Fibroblast of skin of left quadriceps (primary cell): ENCODE measurements at regions not wholly inside any gene's neighbourhood (a gene's known extent, or its start where the extent isn't known, plus 50 kb on each side); places are given as distances from the start of the nearest gene placed in this dataset.

ENCODE experiments used
- DNase-seq, 2 experiments: peaks; one replicate each; pipeline ENCODE4 v3.0.0-alpha.2; 2013; ENCODE audit warnings: low read depth in 2 of 2

- no peak for DNase-seq
Observed at GRCh38 chr3:153028381-153028780, 133.6 kb upstream of the RAP2B start.

DNA sequence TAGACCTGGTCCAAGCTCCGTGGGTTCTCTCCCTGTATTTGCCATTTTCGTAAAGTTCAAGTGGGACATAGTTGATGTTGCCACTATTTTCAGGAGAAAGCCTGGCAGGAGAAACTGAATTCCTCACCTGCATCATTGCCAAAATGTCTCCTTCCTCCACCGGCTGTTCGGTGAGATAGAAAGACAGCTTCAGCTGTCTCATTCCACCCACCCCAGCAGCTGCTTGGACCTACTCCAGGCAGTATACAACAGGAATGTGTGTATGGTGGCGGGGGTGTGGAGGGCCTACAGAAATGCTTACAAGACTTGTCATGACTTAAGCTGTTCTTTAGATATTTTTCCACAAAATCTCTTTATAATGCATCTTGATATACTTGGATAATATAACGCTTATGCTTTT, 132.7 kb upstream of the RAP2B start:
- DNase-seq, result peak; percentile 67 to 68

- DNase-seq, result no peak
Observed at GRCh38 chr3:153032891-153033290, 129.1 kb upstream of the RAP2B start.

- no peak for DNase-seq
Observed at GRCh38 chr3:153036846-153037245, 125.2 kb upstream of the RAP2B start.

GRCh38 chr3:153038367-153038766, 123.7 kb upstream of the RAP2B start:
- no peak for DNase-seq

- no peak for DNase-seq
Observed at GRCh38 chr3:153038779-153039178, 123.2 kb upstream of the RAP2B start.

GRCh38 chr3:153041181-153041580, 120.8 kb upstream of the RAP2B start:
- DNase-seq, result no peak

DNA sequence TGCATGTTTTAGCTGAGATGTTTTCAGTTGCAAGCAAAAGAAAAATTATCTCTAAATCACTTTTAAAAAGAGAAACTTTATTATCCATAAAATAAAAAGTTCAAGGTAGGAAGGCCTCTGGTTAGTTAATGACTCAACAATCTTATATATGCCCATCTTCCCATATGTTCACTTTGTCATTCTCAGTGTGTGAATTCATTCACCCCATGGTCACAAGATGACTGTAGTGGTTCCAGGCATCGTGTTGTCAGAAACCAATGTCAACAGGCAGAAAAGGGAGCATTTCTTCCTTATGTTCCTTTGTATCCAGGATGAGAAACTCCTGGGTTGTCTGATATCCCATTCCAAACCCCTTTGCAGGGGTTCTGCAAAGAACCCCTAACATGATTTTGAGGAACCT, 119.9 kb upstream of the RAP2B start:
- no peak for DNase-seq

DNA sequence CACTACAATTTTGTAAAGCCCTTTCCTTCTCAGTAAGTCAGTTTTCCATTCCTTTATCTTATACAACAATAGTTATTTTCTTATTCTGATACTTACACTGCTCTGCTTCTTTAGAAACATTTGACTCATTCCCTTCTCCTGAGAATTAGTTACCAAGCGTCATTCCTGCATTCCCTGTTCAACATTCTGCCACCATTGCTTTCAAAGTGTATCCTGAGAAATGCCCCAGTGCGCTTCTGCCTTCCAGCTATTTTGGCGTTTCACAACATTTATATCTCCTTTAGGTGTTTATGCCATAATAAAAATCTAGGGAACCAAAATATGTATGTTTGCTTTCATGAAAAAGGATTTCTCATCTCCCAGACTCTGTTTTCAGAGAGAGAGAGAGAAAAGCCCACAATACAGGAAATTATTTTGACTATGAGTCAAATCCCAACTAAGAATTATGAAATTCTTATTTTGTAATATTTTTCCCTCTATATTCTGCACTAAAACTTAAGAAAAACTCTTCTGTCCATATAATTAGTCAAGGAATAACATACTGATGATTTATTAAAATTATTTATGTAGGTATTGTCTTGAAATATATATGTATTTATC, 118.2 kb upstream of the RAP2B start:
- peak; percentile 20 to 36 for DNase-seq

GRCh38 chr3:153045150-153045549, 116.9 kb upstream of the RAP2B start:
- peak; percentile 30 to 34 for DNase-seq

DNA sequence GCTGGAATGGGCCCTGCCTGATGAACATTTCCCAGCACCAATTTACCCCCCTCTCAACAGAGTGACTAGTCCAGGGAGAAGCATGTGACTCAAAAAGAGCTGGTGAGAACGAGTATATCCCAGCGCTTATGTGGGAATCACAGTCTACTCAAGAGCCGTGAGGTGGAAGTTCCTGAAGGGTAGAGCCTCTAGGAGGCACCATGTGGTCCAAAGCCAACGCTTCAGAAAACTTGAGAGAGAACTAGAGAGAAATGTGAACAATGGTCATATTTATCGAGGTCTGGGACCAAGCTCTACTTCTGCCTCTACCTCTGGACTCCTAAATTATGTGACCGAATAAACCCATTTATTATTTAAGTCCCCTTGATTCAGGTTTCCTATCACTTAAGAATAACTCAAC, 111.0 kb upstream of the RAP2B start:
- no peak for DNase-seq

DNA sequence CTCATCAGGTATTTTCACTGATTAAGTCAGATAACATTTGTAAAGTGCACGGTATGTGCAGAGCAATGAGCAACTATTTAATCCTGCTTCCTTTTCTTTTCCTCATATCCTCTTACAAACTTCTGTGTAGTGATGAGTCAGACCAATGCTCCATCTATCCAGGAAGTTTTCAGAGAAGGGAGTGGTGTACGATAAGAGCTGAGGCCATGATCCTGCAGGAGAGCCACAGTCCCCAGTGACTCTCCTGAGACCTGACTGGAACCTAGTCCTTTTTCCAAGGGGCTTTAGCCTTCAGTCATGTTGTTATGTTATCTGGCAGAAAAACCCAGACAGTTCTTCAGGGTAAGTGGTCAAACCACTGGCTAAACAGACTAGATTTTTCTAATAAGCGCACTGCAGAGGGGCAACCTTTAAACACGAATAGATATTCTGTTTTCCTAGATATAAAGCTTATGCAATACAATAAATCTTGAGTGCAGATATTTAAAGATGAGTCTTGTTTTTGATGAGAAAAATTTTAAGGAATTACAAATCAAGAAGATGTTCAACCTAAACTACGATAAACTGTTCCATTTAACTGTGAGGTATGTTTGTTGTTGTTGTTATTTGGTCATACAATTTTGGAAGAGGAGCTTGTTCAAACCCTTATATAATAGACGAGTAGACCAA, 110.5 kb upstream of the RAP2B start:
- DNase-seq, result peak; percentile 53 to 58

GRCh38 chr3:153052096-153052460, 109.9 kb upstream of the RAP2B start:
- peak; percentile 78 to 80 for DNase-seq

DNA sequence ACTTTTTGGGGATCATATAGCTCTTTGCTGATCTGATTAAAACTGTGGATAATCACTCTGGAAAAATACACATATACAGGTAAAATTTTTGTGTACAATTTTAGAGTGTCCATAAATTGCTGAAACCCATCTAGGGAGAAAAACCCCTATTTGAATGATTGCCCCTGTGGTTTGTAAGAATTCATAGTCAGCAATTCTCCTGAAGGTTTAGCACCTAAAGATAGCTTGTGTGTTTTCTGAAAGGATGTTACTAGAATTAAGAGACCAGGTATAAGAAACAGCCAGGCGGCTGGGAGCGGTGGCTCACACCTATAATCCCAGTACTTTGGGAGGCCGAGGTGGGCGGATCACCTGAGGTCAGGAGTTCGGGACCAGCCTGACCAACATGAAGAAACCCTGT, 106.8 kb upstream of the RAP2B start:
- DNase-seq, result no peak

- no peak for DNase-seq
Observed at GRCh38 chr3:153055779-153056178, 106.2 kb upstream of the RAP2B start.

- peak; percentile 46 to 47 for DNase-seq
Observed at GRCh38 chr3:153058031-153058688, 103.9 kb upstream of the RAP2B start.

DNA sequence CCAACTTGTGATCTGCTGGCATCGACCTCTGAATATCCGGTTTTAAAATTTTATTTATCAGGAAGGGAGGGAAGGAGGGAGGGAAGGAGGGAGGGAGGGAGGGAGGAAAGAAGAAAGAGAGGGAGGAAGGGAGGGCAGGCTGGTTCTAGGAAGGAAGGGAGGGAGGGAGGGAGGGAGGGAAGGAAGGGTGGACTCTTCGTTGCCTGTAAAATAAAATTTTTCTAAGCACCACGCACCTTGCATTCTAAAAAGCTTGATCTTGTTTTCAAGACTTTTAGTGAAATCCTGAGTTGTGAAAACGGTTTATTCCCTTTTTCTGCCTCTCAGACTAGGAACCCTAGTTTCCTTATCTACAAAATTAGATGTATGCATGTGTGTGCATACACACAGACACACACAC, 101.7 kb upstream of the RAP2B start:
- no peak for DNase-seq

- no peak for DNase-seq
Observed at GRCh38 chr3:153061938-153062528, 100.0 kb upstream of the RAP2B start.

- no peak for DNase-seq
Observed at GRCh38 chr3:153063337-153063736, 98.7 kb upstream of the RAP2B start.

DNA sequence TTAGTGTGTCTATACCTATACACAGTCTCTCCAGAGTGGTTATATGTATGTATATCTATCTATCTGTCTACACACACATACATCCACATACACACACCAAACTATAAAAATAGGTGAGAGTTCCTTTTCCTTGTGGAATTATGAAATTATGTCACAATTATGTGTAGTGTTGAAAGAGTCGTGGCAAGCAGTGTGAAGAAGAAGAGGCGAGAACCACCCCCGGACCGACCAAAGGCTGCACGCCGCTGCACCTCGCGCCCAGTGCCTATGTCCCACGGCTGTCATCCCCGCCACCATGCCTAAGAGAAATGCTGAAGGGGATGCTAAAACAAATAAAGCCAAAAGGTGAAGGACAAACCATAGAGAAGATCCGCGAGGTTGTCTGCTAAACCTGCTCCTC, 95.0 kb upstream of the RAP2B start:
- DNase-seq, result no peak

DNA sequence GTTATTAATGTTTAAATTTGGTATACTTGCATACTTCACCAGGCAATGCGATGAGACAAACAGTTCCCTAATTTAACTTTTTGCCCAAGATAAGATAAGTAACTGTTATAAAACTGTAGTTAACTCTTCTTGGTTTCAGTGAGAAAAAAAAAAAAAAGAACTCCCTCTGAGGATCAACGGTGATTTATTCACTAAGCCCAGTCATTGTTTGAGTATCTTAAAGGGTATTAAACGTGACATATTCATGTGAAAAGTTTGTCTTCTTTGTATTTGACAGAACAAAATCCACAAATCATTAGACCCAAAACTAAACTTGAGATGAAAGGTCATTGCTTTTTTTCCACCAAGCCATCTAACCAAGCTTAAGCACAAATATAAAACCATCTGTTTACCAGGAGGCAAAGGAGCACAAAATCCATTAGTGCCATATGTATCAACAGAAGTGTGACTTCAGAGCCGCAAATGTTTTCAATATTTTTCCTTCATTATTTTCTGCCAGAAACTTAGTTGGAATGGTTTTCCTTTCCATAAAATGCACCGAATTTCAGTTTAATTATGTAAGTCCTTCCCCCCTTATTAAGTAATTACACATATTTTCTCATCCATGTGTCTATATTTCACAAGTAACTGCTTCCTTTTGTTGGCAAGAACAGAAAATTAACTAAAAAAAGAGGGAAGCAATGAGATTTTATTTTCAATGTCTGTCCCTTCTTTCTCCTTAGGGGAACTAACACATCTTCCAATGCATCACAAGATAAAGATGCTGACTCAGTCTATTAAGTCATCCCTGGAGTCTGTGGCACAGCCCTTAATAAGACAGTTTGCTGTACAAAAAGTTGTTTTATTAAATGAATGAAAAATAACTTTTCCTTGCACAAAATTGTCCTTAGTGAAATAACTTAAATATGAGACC, 92.2 kb upstream of the RAP2B start:
- DNase-seq, result peak; percentile 42 to 47

DNA sequence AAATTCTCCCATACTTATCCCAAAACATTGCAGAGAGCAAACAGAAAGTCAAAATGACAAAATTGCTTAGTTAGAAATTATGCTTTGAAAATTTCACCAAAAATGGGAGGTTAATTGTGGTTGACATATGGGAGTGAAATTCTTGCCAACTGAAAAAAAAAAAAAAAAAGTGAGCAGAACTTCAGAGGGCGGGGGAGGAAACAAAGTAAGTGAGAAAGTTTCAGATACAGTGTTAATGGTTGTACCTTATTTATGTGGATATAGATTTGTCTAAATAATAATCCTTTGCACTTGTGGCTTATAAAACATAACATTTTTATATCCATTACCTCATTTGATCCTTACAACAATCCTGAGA, 91.5 kb upstream of the RAP2B start:
- DNase-seq, result no peak
